ENCODE measurements at regions not wholly inside any gene's neighbourhood (a gene's known extent, or its start where the extent isn't known, plus 50 kb on each side); places are given as distances from the start of the nearest gene placed in this dataset.

GRCh38 chr14:71202881-71203280, 295.6 kb downstream of the PCNX1 start:
- Histone ChIP-seq H3K27ac (ENCODE audit: low read depth, low read length) (no peak overlapping the region), H4K20me1 (ENCODE audit: low read depth, low read length) (no peaks in the 10 kb centered on the region), H3F3A (ENCODE audit: insufficient read depth) (no peaks in the 10 kb centered on the region), H3K4me3 (ENCODE audit: insufficient read depth, low read length, poor library complexity, severe bottlenecking) (no peak overlapping the region), H2AFZ (ENCODE audit: low read depth, low read length, severe bottlenecking) (no peak overlapping the region), H3K79me2 (ENCODE audit: insufficient read depth, low read length) (no peaks in the 10 kb centered on the region), H3K4me2 (ENCODE audit: low read depth, low read length, poor library complexity, severe bottlenecking) (no peak overlapping the region), H3K9me3 (ENCODE audit: insufficient read depth, low read length) (no peaks in the 10 kb centered on the region), H3K9me2 (replicated peaks; ENCODE audit: insufficient read depth, low read length) (no peaks in the 10 kb centered on the region), H3K27me3 (ENCODE audit: low read length) (no peaks in the 10 kb centered on the region), H3K9ac (ENCODE audit: low read length) (no peak overlapping the region), H3K36me3 (ENCODE audit: low read length) (no peaks in the 10 kb centered on the region)
- TF ChIP-seq CTCF (IDR thresholded peaks at IDR 0.05; ENCODE audit: insufficient read depth, low read length, poor library complexity, severe bottlenecking), result no peak
- TF ChIP-seq EZH2phosphoT487 (conservative IDR thresholded peaks at IDR 0.05; ENCODE audit: low read length), result no peak

- Histone ChIP-seq H2AFZ (ENCODE audit: low read depth, low read length, severe bottlenecking) (no peak overlapping the region), H4K20me1 (ENCODE audit: low read depth, low read length) (no peaks in the 10 kb centered on the region), H3K9me3 (ENCODE audit: insufficient read depth, low read length) (no peaks in the 10 kb centered on the region), H3K9me2 (replicated peaks; ENCODE audit: insufficient read depth, low read length) (no peaks in the 10 kb centered on the region), H3K4me2 (ENCODE audit: low read depth, low read length, poor library complexity, severe bottlenecking) (no peak overlapping the region), H3K4me3 (ENCODE audit: insufficient read depth, low read length, poor library complexity, severe bottlenecking) (no peak overlapping the region), H3K9ac (ENCODE audit: low read length) (no peak overlapping the region), H3K79me2 (ENCODE audit: insufficient read depth, low read length) (no peaks in the 10 kb centered on the region), H3K27ac (ENCODE audit: low read depth, low read length) (no peak overlapping the region), H3K36me3 (ENCODE audit: low read length) (no peaks in the 10 kb centered on the region), H3F3A (ENCODE audit: insufficient read depth) (no peaks in the 10 kb centered on the region), H3K27me3 (ENCODE audit: low read length) (no peaks in the 10 kb centered on the region)
- TF ChIP-seq EZH2phosphoT487 (conservative IDR thresholded peaks at IDR 0.05; ENCODE audit: low read length), result no peak
- TF ChIP-seq CTCF (IDR thresholded peaks at IDR 0.05; ENCODE audit: insufficient read depth, low read length, poor library complexity, severe bottlenecking), result no peak
These were observed 296.0 kb downstream of the PCNX1 start for GRCh38 chr14:71203306-71203705.

- H3K4me3 ChIP-seq (ENCODE audit: insufficient read depth, low read length, poor library complexity, severe bottlenecking), result no peak overlapping the region
- no peaks in the 10 kb centered on the region for H3K79me2 ChIP-seq (ENCODE audit: insufficient read depth, low read length)
- no peak overlapping the region for H3K9ac ChIP-seq (ENCODE audit: low read length)
- no peaks in the 10 kb centered on the region for H3K9me3 ChIP-seq (ENCODE audit: insufficient read depth, low read length)
- H3K4me2 ChIP-seq (ENCODE audit: low read depth, low read length, poor library complexity, severe bottlenecking), result no peak overlapping the region
- no peaks in the 10 kb centered on the region for H3K9me2 ChIP-seq (replicated peaks; ENCODE audit: insufficient read depth, low read length)
- H4K20me1 ChIP-seq (ENCODE audit: low read depth, low read length), result no peaks in the 10 kb centered on the region
- no peaks in the 10 kb centered on the region for H3K36me3 ChIP-seq (ENCODE audit: low read length)
- TF ChIP-seq EZH2phosphoT487 (conservative IDR thresholded peaks at IDR 0.05; ENCODE audit: low read length), result no peak
- TF ChIP-seq CTCF (IDR thresholded peaks at IDR 0.05; ENCODE audit: insufficient read depth, low read length, poor library complexity, severe bottlenecking), result no peak
- H2AFZ ChIP-seq (ENCODE audit: low read depth, low read length, severe bottlenecking), result no peak overlapping the region
- no peaks in the 10 kb centered on the region for H3F3A ChIP-seq (ENCODE audit: insufficient read depth)
- H3K27ac ChIP-seq (ENCODE audit: low read depth, low read length), result no peak overlapping the region
- no peaks in the 10 kb centered on the region for H3K27me3 ChIP-seq (ENCODE audit: low read length)
These were observed 297.0 kb downstream of the PCNX1 start for GRCh38 chr14:71204231-71204630.

Measured in SU-DHL-6 (cell line).